ENCODE measurements at regions not wholly inside any gene's neighbourhood (a gene's known extent, or its start where the extent isn't known, plus 50 kb on each side); places are given as distances from the start of the nearest gene placed in this dataset.

GRCh38 chr16:60704726-60705125, 1331.5 kb downstream of the CDH8 start:
- no peak for TF ChIP-seq POLR2A (IDR thresholded peaks at IDR 0.05)
- TF ChIP-seq, protein P1, sequence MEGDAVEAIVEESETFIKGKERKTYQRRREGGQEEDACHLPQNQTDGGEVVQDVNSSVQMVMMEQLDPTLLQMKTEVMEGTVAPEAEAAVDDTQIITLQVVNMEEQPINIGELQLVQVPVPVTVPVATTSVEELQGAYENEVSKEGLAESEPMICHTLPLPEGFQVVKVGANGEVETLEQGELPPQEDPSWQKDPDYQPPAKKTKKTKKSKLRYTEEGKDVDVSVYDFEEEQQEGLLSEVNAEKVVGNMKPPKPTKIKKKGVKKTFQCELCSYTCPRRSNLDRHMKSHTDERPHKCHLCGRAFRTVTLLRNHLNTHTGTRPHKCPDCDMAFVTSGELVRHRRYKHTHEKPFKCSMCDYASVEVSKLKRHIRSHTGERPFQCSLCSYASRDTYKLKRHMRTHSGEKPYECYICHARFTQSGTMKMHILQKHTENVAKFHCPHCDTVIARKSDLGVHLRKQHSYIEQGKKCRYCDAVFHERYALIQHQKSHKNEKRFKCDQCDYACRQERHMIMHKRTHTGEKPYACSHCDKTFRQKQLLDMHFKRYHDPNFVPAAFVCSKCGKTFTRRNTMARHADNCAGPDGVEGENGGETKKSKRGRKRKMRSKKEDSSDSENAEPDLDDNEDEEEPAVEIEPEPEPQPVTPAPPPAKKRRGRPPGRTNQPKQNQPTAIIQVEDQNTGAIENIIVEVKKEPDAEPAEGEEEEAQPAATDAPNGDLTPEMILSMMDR (IDR thresholded peaks at IDR 0.05): no peak

Data from stomach (tissue), 4 donors.